Left ventricle myocardium inferior (tissue), 1 donor: ENCODE measurements at regions not wholly inside any gene's neighbourhood (a gene's known extent, or its start where the extent isn't known, plus 50 kb on each side); places are given as distances from the start of the nearest gene placed in this dataset.
A peak's percentile ranks its signal among the peaks of the same experiment; 100 is the strongest.

Experiments
- DNase-seq: peaks from one replicate; pipeline ENCODE4 v3.0.0-alpha.2; 2020
- H3K27ac ChIP-seq: fragments of 200-600 bp; replicated peaks from 2 replicates; pipeline ENCODE4 v1.8.0; 2021
- H3K27me3 ChIP-seq: fragments of 200-600 bp; 2 replicates; pipeline ENCODE4 v1.8.0; 2021; ENCODE audit warnings: low read depth
- H3K36me3 ChIP-seq: fragments of 200-600 bp; 2 replicates; pipeline ENCODE4 v1.8.0; 2021
- H3K4me1 ChIP-seq: fragments of 200-600 bp; 2 replicates; pipeline ENCODE4 v1.8.0; 2021
- H3K4me3 ChIP-seq: fragments of 200-600 bp; 2 replicates; pipeline ENCODE4 v1.8.0; 2021; ENCODE audit warnings: mild to moderate bottlenecking, moderate library complexity
- H3K9me3 ChIP-seq: fragments of 200-600 bp; replicated peaks from 2 replicates; pipeline ENCODE4 v1.8.0; 2021
- CTCF ChIP-seq: fragments of 200-600 bp; IDR thresholded peaks from 2 replicates; pipeline ENCODE4 v1.8.0; 2021; ENCODE audit warnings: antibody characterized with exemption, mild to moderate bottlenecking, borderline replicate concordance
- intact Hi-C: fragments of 100-400 bp; cut with micrococcal nuclease; formaldehyde crosslinking; loops from one replicate; pipeline ENCODE4 v1.11.0; 2022
- donor health status: DM: no; HTN: yes; CAD: no; lungs with severe emphysema.

GRCh38 chr4:154928640-154929257 is 147.7 kb downstream of the RBM46 start:
- H3K27me3 ChIP-seq: peaks cover 4% of the 10 kb centered on the region
- intact Hi-C loops: no loop called here
- no peaks in the 10 kb centered on the region for H3K36me3 ChIP-seq
- no peak overlapping the region for H3K4me3 ChIP-seq
- H3K4me1 ChIP-seq: no peaks in the 10 kb centered on the region
- no peak overlapping the region for H3K27ac ChIP-seq
- H3K9me3 ChIP-seq: peaks cover 41% of the 10 kb centered on the region
- TF ChIP-seq CTCF: peak; percentile 40
- DNase-seq: no peak

GRCh38 chr4:154936873-154937272 is 155.8 kb downstream of the RBM46 start:
- TF ChIP-seq CTCF: no peak
- Histone ChIP-seq H3K4me1 (no peaks in the 10 kb centered on the region), H3K36me3 (no peaks in the 10 kb centered on the region), H3K9me3 (peaks cover 41% of the 10 kb centered on the region), H3K27ac (no peak overlapping the region), H3K27me3 (no peaks in the 10 kb centered on the region), H3K4me3 (no peak overlapping the region)
- no peak for DNase-seq
- intact Hi-C loops: no loop called here

GRCh38 chr4:154939851-154940250 is 158.8 kb downstream of the RBM46 start:
- no peak for TF ChIP-seq CTCF
- no peaks in the 10 kb centered on the region for H3K36me3 ChIP-seq
- DNase-seq: no peak
- peaks cover 15% of the 10 kb centered on the region for H3K9me3 ChIP-seq
- no peak overlapping the region for H3K27ac ChIP-seq
- H3K4me3 ChIP-seq: no peak overlapping the region
- no peaks in the 10 kb centered on the region for H3K4me1 ChIP-seq
- no peaks in the 10 kb centered on the region for H3K27me3 ChIP-seq
- intact Hi-C loops: no loop called here

GRCh38 chr4:154942176-154942575 is 161.1 kb downstream of the RBM46 start:
- intact Hi-C loops: no loop called here
- TF ChIP-seq CTCF: no peak
- Histone ChIP-seq H3K4me1 (no peaks in the 10 kb centered on the region), H3K36me3 (no peaks in the 10 kb centered on the region), H3K4me3 (no peak overlapping the region), H3K27me3 (no peaks in the 10 kb centered on the region), H3K27ac (no peak overlapping the region), H3K9me3 (no peaks in the 10 kb centered on the region)
- no peak for DNase-seq

- H3K4me1 ChIP-seq: no peaks in the 10 kb centered on the region
- no peak overlapping the region for H3K27ac ChIP-seq
- H3K4me3 ChIP-seq: no peak overlapping the region
- TF ChIP-seq CTCF: no peak
- no peaks in the 10 kb centered on the region for H3K36me3 ChIP-seq
- no peak for DNase-seq
- peaks cover under 1% of the 10 kb centered on the region for H3K9me3 ChIP-seq
- H3K27me3 ChIP-seq: no peaks in the 10 kb centered on the region
- intact Hi-C loops: no loop called here
These were observed 163.9 kb downstream of the RBM46 start for GRCh38 chr4:154944996-154945395.
